Kidney epithelial cell (primary cell): ENCODE measurements at regions not wholly inside any gene's neighbourhood (a gene's known extent, or its start where the extent isn't known, plus 50 kb on each side); places are given as distances from the start of the nearest gene placed in this dataset.

ENCODE experiments used
- DNase-seq: peaks from one replicate; pipeline ENCODE4 v3.0.0-alpha.2; 2010; ENCODE audit warnings: low read depth
- H3K27me3 ChIP-seq: 2 replicates; pipeline ENCODE4 v1.6.0; 2011; ENCODE audit warnings: low read length; ENCODE audit not compliant: control insufficient read depth, insufficient read depth
- H3K36me3 ChIP-seq: 2 replicates; pipeline ENCODE4 v1.5.1; 2011; ENCODE audit warnings: low read length; ENCODE audit not compliant: control insufficient read depth, insufficient read depth
- H3K4me3 ChIP-seq: 2 replicates; pipeline ENCODE4 v1.5.1; 2011; ENCODE audit warnings: low read depth, mild to moderate bottlenecking, control low read depth, low read length
- CTCF ChIP-seq: IDR thresholded peaks from 2 replicates; pipeline ENCODE4 v1.5.1; 2011; ENCODE audit warnings: mild to moderate bottlenecking, moderate library complexity, low read length, control low read depth, inconsistent platforms; ENCODE audit not compliant: insufficient read depth, poor library complexity, severe bottlenecking

GRCh38 chr13:87872813-87873212, 201.6 kb downstream of the SLITRK5 start:
- Histone ChIP-seq H3K27me3 (no peaks in the 10 kb centered on the region), H3K36me3 (no peaks in the 10 kb centered on the region), H3K4me3 (no peak overlapping the region)
- no peak for DNase-seq
- TF ChIP-seq CTCF: no peak

GRCh38 chr13:87877477-87877876, 206.3 kb downstream of the SLITRK5 start:
- H3K27me3 ChIP-seq: no peaks in the 10 kb centered on the region
- TF ChIP-seq CTCF: no peak
- H3K36me3 ChIP-seq: no peaks in the 10 kb centered on the region
- H3K4me3 ChIP-seq: no peak overlapping the region
- no peak for DNase-seq

GRCh38 chr13:87878706-87879105, 207.5 kb downstream of the SLITRK5 start:
- no peak for TF ChIP-seq CTCF
- no peak overlapping the region for H3K4me3 ChIP-seq
- no peak for DNase-seq
- H3K36me3 ChIP-seq: no peaks in the 10 kb centered on the region
- no peaks in the 10 kb centered on the region for H3K27me3 ChIP-seq

GRCh38 chr13:87884884-87885283, 213.7 kb downstream of the SLITRK5 start:
- DNase-seq: peak; percentile 7
- no peak for TF ChIP-seq CTCF
- H3K36me3 ChIP-seq: no peaks in the 10 kb centered on the region
- H3K27me3 ChIP-seq: no peaks in the 10 kb centered on the region
- no peak overlapping the region for H3K4me3 ChIP-seq

- DNase-seq: no peak
- Histone ChIP-seq H3K4me3 (no peak overlapping the region), H3K36me3 (no peaks in the 10 kb centered on the region), H3K27me3 (no peaks in the 10 kb centered on the region)
- no peak for TF ChIP-seq CTCF
Observed at GRCh38 chr13:87887459-87888123, 216.4 kb downstream of the SLITRK5 start.

- no peak for DNase-seq
- Histone ChIP-seq H3K4me3 (no peak overlapping the region), H3K27me3 (no peaks in the 10 kb centered on the region), H3K36me3 (no peaks in the 10 kb centered on the region)
- TF ChIP-seq CTCF: no peak
Observed at GRCh38 chr13:87889254-87889653, 218.1 kb downstream of the SLITRK5 start.
